ENCODE measurements at regions not wholly inside any gene's neighbourhood (a gene's known extent, or its start where the extent isn't known, plus 50 kb on each side); places are given as distances from the start of the nearest gene placed in this dataset.

DNA sequence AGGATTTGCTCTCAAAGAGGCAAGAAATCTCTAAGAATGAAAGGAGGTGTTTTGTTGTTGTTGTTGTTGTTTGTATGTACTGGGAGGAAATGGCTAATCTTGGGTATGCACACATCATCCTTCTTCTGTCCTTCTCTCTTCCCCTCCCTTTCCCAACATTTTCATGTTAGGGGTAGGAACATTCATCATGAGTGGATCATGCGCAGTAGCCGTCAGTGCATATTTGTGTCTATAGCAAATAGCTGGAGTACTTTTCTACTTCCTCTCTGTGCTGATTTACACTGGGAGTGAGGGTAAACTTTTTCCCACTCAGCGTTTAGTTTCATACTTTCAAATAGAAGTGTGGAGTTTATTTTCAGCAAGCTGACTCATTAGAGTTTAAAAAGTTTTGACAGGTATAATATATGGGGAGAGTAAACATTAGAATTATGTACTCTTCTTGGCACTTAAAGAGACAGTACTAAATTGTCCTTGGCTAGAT is 80.5 kb upstream of the PRKG1 start:
- TF ChIP-seq, protein P1, sequence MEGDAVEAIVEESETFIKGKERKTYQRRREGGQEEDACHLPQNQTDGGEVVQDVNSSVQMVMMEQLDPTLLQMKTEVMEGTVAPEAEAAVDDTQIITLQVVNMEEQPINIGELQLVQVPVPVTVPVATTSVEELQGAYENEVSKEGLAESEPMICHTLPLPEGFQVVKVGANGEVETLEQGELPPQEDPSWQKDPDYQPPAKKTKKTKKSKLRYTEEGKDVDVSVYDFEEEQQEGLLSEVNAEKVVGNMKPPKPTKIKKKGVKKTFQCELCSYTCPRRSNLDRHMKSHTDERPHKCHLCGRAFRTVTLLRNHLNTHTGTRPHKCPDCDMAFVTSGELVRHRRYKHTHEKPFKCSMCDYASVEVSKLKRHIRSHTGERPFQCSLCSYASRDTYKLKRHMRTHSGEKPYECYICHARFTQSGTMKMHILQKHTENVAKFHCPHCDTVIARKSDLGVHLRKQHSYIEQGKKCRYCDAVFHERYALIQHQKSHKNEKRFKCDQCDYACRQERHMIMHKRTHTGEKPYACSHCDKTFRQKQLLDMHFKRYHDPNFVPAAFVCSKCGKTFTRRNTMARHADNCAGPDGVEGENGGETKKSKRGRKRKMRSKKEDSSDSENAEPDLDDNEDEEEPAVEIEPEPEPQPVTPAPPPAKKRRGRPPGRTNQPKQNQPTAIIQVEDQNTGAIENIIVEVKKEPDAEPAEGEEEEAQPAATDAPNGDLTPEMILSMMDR (IDR thresholded peaks at IDR 0.05; ENCODE audit: low read depth, low read length, poor library complexity, severe bottlenecking), result no peak
- TF ChIP-seq EZH2phosphoT487 (IDR thresholded peaks at IDR 0.05; ENCODE audit: borderline replicate concordance, low read length), result no peak

Measured in DOHH2 (cell line).